Duodenal mucosa (tissue), 2 donors: ENCODE measurements at regions not wholly inside any gene's neighbourhood (a gene's known extent, or its start where the extent isn't known, plus 50 kb on each side); places are given as distances from the start of the nearest gene placed in this dataset.
"Not testable (repeated sequence)": the region's sequence is repeated elsewhere in the genome, so short reads cannot be mapped to it uniquely, and the experiment has no call there.

Experiments
- H3K27ac ChIP-seq: one replicate; pipeline ENCODE4 v1.7.0; 2013; ENCODE audit warnings: low read depth, low read length
- H3K27me3 ChIP-seq, 2 donors: one replicate each; pipeline ENCODE4 v1.7.0; 2013; ENCODE audit warnings: low read length in 2 of 2, control low read depth in 1 of 2; ENCODE audit not compliant: insufficient read depth in 2 of 2, control insufficient read depth in 1 of 2
- H3K36me3 ChIP-seq, 2 donors: one replicate each; pipeline ENCODE4 v1.7.0; 2013; ENCODE audit warnings: low read length in 2 of 2, control low read depth in 1 of 2; ENCODE audit not compliant: insufficient read depth in 2 of 2, control insufficient read depth in 1 of 2
- H3K4me1 ChIP-seq, 2 donors: one replicate each; pipeline ENCODE4 v1.7.0; 2013; ENCODE audit warnings: low read length in 2 of 2, control low read depth in 1 of 2; ENCODE audit not compliant: insufficient read depth in 2 of 2, control insufficient read depth in 1 of 2
- H3K4me3 ChIP-seq, 2 donors: one replicate each; pipeline ENCODE4 v1.7.0; 2013; ENCODE audit warnings: low read length in 2 of 2, low read depth in 1 of 2
- H3K9ac ChIP-seq, 2 donors: one replicate each; pipeline ENCODE4 v1.7.0; 2013; ENCODE audit warnings: low read length in 2 of 2, low read depth in 1 of 2
- H3K9me3 ChIP-seq, 2 donors: one replicate each; pipeline ENCODE4 v1.7.0; 2013; ENCODE audit warnings: low read length in 2 of 2, control low read depth in 1 of 2; ENCODE audit not compliant: control insufficient read depth in 1 of 2

GRCh38 chr2:21194147-21194546 lies 70.4 kb downstream of the TDRD15 start:
- Histone ChIP-seq H3K27me3 (no peaks in the 10 kb centered on the region), H3K9me3 (no peaks in the 10 kb centered on the region), H3K27ac (no peak overlapping the region), H3K9ac (no peak overlapping the region), H3K4me3 (no peak overlapping the region), H3K4me1 (no peaks in the 10 kb centered on the region), H3K36me3 (no peaks in the 10 kb centered on the region)

- Histone ChIP-seq H3K9ac (no peak overlapping the region), H3K9me3 (no peaks in the 10 kb centered on the region), H3K27ac (no peak overlapping the region), H3K4me1 (no peaks in the 10 kb centered on the region), H3K36me3 (no peaks in the 10 kb centered on the region), H3K27me3 (no peaks in the 10 kb centered on the region), H3K4me3 (no peak overlapping the region)
Observed at GRCh38 chr2:21194858-21195271, 71.1 kb downstream of the TDRD15 start.

GRCh38 chr2:21195326-21195725 lies 71.6 kb downstream of the TDRD15 start:
- Histone ChIP-seq H3K9ac (no peak overlapping the region), H3K9me3 (no peaks in the 10 kb centered on the region), H3K36me3 (no peaks in the 10 kb centered on the region), H3K4me1 (no peaks in the 10 kb centered on the region), H3K27ac (no peak overlapping the region), H3K4me3 (no peak overlapping the region), H3K27me3 (no peaks in the 10 kb centered on the region)

- Histone ChIP-seq H3K4me1 (no peaks in the 10 kb centered on the region), H3K9me3 (no peaks in the 10 kb centered on the region), H3K4me3 (no peak overlapping the region), H3K9ac (no peak overlapping the region), H3K36me3 (no peaks in the 10 kb centered on the region), H3K27me3 (no peaks in the 10 kb centered on the region), H3K27ac (no peak overlapping the region)
Observed at GRCh38 chr2:21198637-21199036, 74.9 kb downstream of the TDRD15 start.

- no peaks in the 10 kb centered on the region for H3K27me3 ChIP-seq
- no peak overlapping the region for H3K27ac ChIP-seq
- H3K36me3 ChIP-seq, result no peaks in the 10 kb centered on the region
- no peaks in the 10 kb centered on the region for H3K9me3 ChIP-seq
- H3K9ac ChIP-seq, result no peak overlapping the region
- H3K4me3 ChIP-seq, result no peak overlapping the region
- H3K4me1 ChIP-seq, result no peaks in the 10 kb centered on the region
Observed at GRCh38 chr2:21203976-21204375, 80.2 kb downstream of the TDRD15 start.

- not testable (repeated sequence) for H3K4me1 ChIP-seq, H3K9ac ChIP-seq, H3K4me3 ChIP-seq, H3K27me3 ChIP-seq, H3K36me3 ChIP-seq, H3K9me3 ChIP-seq, H3K27ac ChIP-seq
Observed at GRCh38 chr2:21214085-21214484, 90.3 kb downstream of the TDRD15 start.

GRCh38 chr2:21217442-21217841 lies 93.7 kb downstream of the TDRD15 start:
- no peaks in the 10 kb centered on the region for H3K36me3 ChIP-seq
- peaks cover 3 to 4% of the 10 kb centered on the region in 2 donors for H3K4me1 ChIP-seq
- H3K27ac ChIP-seq, result no peak overlapping the region
- H3K9me3 ChIP-seq, result no peaks in the 10 kb centered on the region
- H3K27me3 ChIP-seq, result no peaks in the 10 kb centered on the region
- no peak overlapping the region for H3K4me3 ChIP-seq
- no peak overlapping the region for H3K9ac ChIP-seq

- H3K9me3 ChIP-seq, result no peaks in the 10 kb centered on the region
- no peak overlapping the region for H3K4me3 ChIP-seq
- no peak overlapping the region for H3K9ac ChIP-seq
- no peak overlapping the region for H3K27ac ChIP-seq
- H3K36me3 ChIP-seq, result no peaks in the 10 kb centered on the region
- peaks cover 3 to 4% of the 10 kb centered on the region in 2 donors for H3K4me1 ChIP-seq
- H3K27me3 ChIP-seq, result no peaks in the 10 kb centered on the region
Observed at GRCh38 chr2:21220930-21221329, 97.2 kb downstream of the TDRD15 start.

- Histone ChIP-seq H3K27me3 (no peaks in the 10 kb centered on the region), H3K9ac (no peak overlapping the region), H3K4me1 (peaks cover 5 to 8% of the 10 kb centered on the region in 2 donors), H3K4me3 (no peak overlapping the region), H3K9me3 (no peaks in the 10 kb centered on the region), H3K27ac (no peak overlapping the region), H3K36me3 (no peaks in the 10 kb centered on the region)
Observed at GRCh38 chr2:21223618-21224017, 99.8 kb downstream of the TDRD15 start.

- Histone ChIP-seq H3K4me1 (peaks cover 13 to 14% of the 10 kb centered on the region in 2 donors), H3K9me3 (no peaks in the 10 kb centered on the region), H3K36me3 (no peaks in the 10 kb centered on the region), H3K9ac (no peak overlapping the region), H3K27ac (no peak overlapping the region), H3K27me3 (no peaks in the 10 kb centered on the region), H3K4me3 (no peak overlapping the region)
Observed at GRCh38 chr2:21228041-21228895, 104.5 kb downstream of the TDRD15 start.
